ENCODE measurements at regions not wholly inside any gene's neighbourhood (a gene's known extent, or its start where the extent isn't known, plus 50 kb on each side); places are given as distances from the start of the nearest gene placed in this dataset.

GRCh38 chr13:79231887-79232286 is 174.2 kb downstream of the RBM26 start:
- Histone ChIP-seq H3K36me3 (ENCODE audit: control insufficient read depth, insufficient read depth, low read length) (no peaks in the 10 kb centered on the region), H3K4me3 (ENCODE audit: low read depth, low read length) (no peak overlapping the region), H3K27me3 (ENCODE audit: control insufficient read depth, insufficient read depth, low read length) (no peaks in the 10 kb centered on the region)
- DNase-seq (ENCODE audit: low read depth) (peak; percentile 87), FAIRE-seq (no peak)
- TF ChIP-seq CTCF (IDR thresholded peaks at IDR 0.05; ENCODE audit: insufficient read depth, low read length, severe bottlenecking) = no peak

DNA sequence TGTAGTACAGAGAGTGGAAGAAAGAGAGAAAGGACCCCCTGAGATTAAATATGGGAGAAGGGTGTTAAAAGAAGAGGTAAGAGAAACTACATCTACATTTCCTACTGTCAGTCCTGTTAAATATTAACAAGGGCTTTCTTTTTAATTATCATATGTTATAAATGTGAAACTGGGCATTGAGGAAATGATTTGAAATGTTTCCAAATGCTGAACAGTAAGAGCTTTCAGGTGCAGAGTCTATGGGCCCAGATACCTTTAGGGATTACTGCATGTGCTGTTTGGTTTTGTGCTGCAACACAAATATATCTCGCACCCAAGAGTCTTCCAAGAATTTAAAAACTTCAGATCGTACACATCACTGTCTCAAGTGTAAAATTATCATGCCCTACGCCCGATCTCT is 176.3 kb downstream of the RBM26 start:
- FAIRE-seq (no peak), DNase-seq (ENCODE audit: low read depth) (no peak)
- Histone ChIP-seq H3K4me3 (ENCODE audit: low read depth, low read length) (no peak overlapping the region), H3K27me3 (ENCODE audit: control insufficient read depth, insufficient read depth, low read length) (no peaks in the 10 kb centered on the region), H3K36me3 (ENCODE audit: control insufficient read depth, insufficient read depth, low read length) (no peaks in the 10 kb centered on the region)
- TF ChIP-seq CTCF (IDR thresholded peaks at IDR 0.05; ENCODE audit: insufficient read depth, low read length, severe bottlenecking) = no peak

DNA sequence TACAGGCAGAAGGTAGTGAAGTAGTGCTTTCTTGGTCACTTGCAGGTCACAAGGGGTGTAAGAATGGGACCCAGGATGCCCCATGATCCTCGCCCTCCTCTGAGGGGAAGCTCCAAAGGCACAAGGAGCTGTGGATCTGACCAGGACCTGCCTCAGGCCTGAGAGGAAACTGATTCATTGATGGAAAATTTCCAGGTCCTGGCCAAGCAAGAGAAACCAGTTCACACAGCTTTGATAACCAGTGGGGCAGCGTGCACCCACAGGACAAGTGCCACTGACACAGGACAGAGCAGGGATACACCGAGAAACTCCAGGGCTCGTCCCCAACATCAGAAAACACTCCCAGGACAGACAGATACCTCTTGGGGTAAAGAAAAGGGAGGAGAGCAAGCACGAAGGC is 177.1 kb downstream of the RBM26 start:
- H3K4me3 ChIP-seq (ENCODE audit: low read depth, low read length) = no peak overlapping the region
- TF ChIP-seq CTCF (IDR thresholded peaks at IDR 0.05; ENCODE audit: insufficient read depth, low read length, severe bottlenecking) = no peak
- no peaks in the 10 kb centered on the region for H3K27me3 ChIP-seq (ENCODE audit: control insufficient read depth, insufficient read depth, low read length)
- FAIRE-seq (no peak), DNase-seq (ENCODE audit: low read depth) (peak; percentile 85)
- no peaks in the 10 kb centered on the region for H3K36me3 ChIP-seq (ENCODE audit: control insufficient read depth, insufficient read depth, low read length)

DNA sequence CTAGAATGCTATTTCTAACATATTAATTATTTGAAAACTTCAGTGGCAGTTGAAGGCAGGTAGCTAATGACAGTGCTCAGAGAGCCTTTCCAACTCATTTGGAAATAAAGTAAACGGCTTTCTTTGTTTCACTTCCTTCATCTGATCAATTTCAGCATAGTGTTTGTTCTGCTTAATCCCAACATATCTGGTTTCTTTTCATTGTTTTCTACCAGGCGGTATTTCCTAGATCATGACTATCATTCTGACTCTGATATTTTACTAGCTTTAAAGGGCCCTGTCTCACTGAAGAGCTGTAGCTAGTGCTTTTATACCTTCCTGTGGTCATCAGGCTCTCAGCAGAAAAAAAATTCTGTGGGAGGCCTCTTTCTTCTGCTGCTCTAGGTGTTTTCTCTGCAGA is 178.6 kb downstream of the RBM26 start:
- peak; percentile 26 for DNase-seq (ENCODE audit: low read depth)
- no peak for FAIRE-seq
- no peak for TF ChIP-seq CTCF (IDR thresholded peaks at IDR 0.05; ENCODE audit: insufficient read depth, low read length, severe bottlenecking)
- Histone ChIP-seq H3K4me3 (ENCODE audit: low read depth, low read length) (no peak overlapping the region), H3K36me3 (ENCODE audit: control insufficient read depth, insufficient read depth, low read length) (no peaks in the 10 kb centered on the region), H3K27me3 (ENCODE audit: control insufficient read depth, insufficient read depth, low read length) (no peaks in the 10 kb centered on the region)

DNA sequence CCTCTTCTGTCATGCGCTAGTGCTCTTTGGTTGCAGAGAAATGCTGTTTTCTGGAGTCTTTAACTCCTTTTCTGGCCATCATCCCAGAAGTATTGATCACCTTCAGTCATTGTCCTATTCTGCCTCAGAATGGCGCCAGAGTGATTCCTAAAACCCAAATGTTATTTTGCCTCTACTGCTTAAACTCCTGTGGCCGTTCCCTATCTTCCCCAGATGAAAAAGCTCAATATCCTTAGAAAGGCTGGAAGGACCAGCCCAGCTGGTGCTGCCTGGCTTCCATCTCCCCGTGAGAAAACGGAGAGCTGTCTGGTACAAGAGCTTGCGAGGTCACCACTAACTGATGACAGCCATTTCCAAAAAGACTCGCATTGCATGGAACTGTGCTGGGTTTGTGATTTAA is 179.1 kb downstream of the RBM26 start:
- Histone ChIP-seq H3K36me3 (ENCODE audit: control insufficient read depth, insufficient read depth, low read length) (no peaks in the 10 kb centered on the region), H3K27me3 (ENCODE audit: control insufficient read depth, insufficient read depth, low read length) (no peaks in the 10 kb centered on the region), H3K4me3 (ENCODE audit: low read depth, low read length) (no peak overlapping the region)
- no peak for FAIRE-seq
- no peak for TF ChIP-seq CTCF (IDR thresholded peaks at IDR 0.05; ENCODE audit: insufficient read depth, low read length, severe bottlenecking)
- no peak for DNase-seq (ENCODE audit: low read depth)

DNA sequence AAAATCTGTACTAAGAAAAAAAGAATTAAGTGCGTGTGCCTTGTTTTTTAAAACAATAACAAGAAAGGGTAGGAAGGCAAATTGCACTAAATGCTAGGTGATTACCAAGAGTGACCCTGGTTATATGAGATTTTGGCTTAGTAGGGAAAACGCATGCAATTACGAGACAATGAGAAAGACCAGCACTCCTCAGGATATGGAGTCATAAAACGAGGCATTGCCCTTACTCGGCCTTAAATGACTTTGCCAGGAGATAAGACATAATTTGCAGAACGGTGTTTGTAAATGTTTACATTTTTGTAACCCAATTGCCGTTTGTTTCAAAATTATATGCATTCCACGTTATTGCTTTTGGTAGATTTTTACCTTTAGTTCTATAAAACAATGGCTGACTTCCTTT is 179.8 kb downstream of the RBM26 start:
- H3K4me3 ChIP-seq (ENCODE audit: low read depth, low read length) = no peak overlapping the region
- no peak for TF ChIP-seq CTCF (IDR thresholded peaks at IDR 0.05; ENCODE audit: insufficient read depth, low read length, severe bottlenecking)
- DNase-seq (ENCODE audit: low read depth) (no peak), FAIRE-seq (no peak)
- H3K27me3 ChIP-seq (ENCODE audit: control insufficient read depth, insufficient read depth, low read length) = no peaks in the 10 kb centered on the region
- H3K36me3 ChIP-seq (ENCODE audit: control insufficient read depth, insufficient read depth, low read length) = no peaks in the 10 kb centered on the region

Data from bronchial epithelial cell (primary cell).